ENCODE measurements at regions not wholly inside any gene's neighbourhood (a gene's known extent, or its start where the extent isn't known, plus 50 kb on each side); places are given as distances from the start of the nearest gene placed in this dataset.
"Not testable (repeated sequence)": the region's sequence is repeated elsewhere in the genome, so short reads cannot be mapped to it uniquely, and the experiment has no call there.

- DNase-seq = no peak
Observed at GRCh38 chr6:168369786-168370185, 50.2 kb upstream of the DACT2 start.

GRCh38 chr6:168370310-168370991 is 50.9 kb upstream of the DACT2 start:
- DNase-seq = peak; percentile 67

GRCh38 chr6:168371185-168371584 is 51.6 kb upstream of the DACT2 start:
- DNase-seq = no peak

- DNase-seq = no peak
Observed at GRCh38 chr6:168371618-168371980, 52.0 kb upstream of the DACT2 start.

GRCh38 chr6:168371981-168372711 is 52.6 kb upstream of the DACT2 start:
- no peak for DNase-seq

- DNase-seq = no peak
Observed at GRCh38 chr6:168372889-168373288, 53.3 kb upstream of the DACT2 start.

- no peak for DNase-seq
Observed at GRCh38 chr6:168373389-168373788, 53.8 kb upstream of the DACT2 start.

GRCh38 chr6:168374051-168374502 is 54.5 kb upstream of the DACT2 start:
- DNase-seq = no peak

GRCh38 chr6:168374541-168375071 is 55.0 kb upstream of the DACT2 start:
- no peak for DNase-seq

- DNase-seq = no peak
Observed at GRCh38 chr6:168376120-168376519, 56.5 kb upstream of the DACT2 start.

- DNase-seq = no peak
Observed at GRCh38 chr6:168376811-168377483, 57.4 kb upstream of the DACT2 start.

- DNase-seq = no peak
Observed at GRCh38 chr6:168377484-168377855, 57.9 kb upstream of the DACT2 start.

- no peak for DNase-seq
Observed at GRCh38 chr6:168377856-168378832, 58.6 kb upstream of the DACT2 start.

- not testable (repeated sequence) for DNase-seq
Observed at GRCh38 chr6:168379579-168379978, 60.0 kb upstream of the DACT2 start.

GRCh38 chr6:168380166-168380955 is 60.6 kb upstream of the SMOC2 start:
- DNase-seq = not testable (repeated sequence)

GRCh38 chr6:168380956-168381605 is 59.9 kb upstream of the SMOC2 start:
- no peak for DNase-seq

- no peak for DNase-seq
Observed at GRCh38 chr6:168381726-168382458, 59.1 kb upstream of the SMOC2 start.

GRCh38 chr6:168383062-168383854 is 57.7 kb upstream of the SMOC2 start:
- no peak for DNase-seq
